ENCODE measurements at regions not wholly inside any gene's neighbourhood (a gene's known extent, or its start where the extent isn't known, plus 50 kb on each side); places are given as distances from the start of the nearest gene placed in this dataset.

- Histone ChIP-seq H3K9me3 (ENCODE audit: low read depth) (no peaks in the 10 kb centered on the region), H3K36me3 (no peaks in the 10 kb centered on the region), H3K4me3 (no peak overlapping the region), H3K4me1 (ENCODE audit: low read depth) (peaks cover 77% of the 10 kb centered on the region), H3K27ac (peak overlapping the region; percentile 94), H3K27me3 (no peaks in the 10 kb centered on the region)
- TF ChIP-seq CTCF (IDR thresholded peaks at IDR 0.05; ENCODE audit: low read depth, low read length) = no peak
- peak in 1 of 2 donors; percentile 45 for DNase-seq (ENCODE audit: low read depth in 1 of 2, low spot score in 1 of 2)
Measured at GRCh38 chr3:184632551-184633236, 71.1 kb downstream of the EPHB3 start.
